Nephron progenitor cell (in vitro differentiated cells): ENCODE measurements at regions not wholly inside any gene's neighbourhood (a gene's known extent, or its start where the extent isn't known, plus 50 kb on each side); places are given as distances from the start of the nearest gene placed in this dataset.

Experiments used
- DNase-seq: peaks from one replicate; pipeline ENCODE4 v3.0.0; 2021
- H3K27ac Mint-ChIP-seq: 2 replicates; pipeline ENCODE4 v1.8.0; 2021; ENCODE audit warnings: mild to moderate bottlenecking, moderate library complexity, mixed read lengths
- H3K27me3 Mint-ChIP-seq: 2 replicates; pipeline ENCODE4 v1.8.0; 2021; ENCODE audit warnings: mild to moderate bottlenecking, low read depth, mixed read lengths; ENCODE audit not compliant: poor library complexity
- H3K36me3 Mint-ChIP-seq: 2 replicates; pipeline ENCODE4 v1.8.0; 2021; ENCODE audit warnings: low read depth, mixed read lengths
- H3K4me1 Mint-ChIP-seq: 2 replicates; pipeline ENCODE4 v1.8.0; 2021; ENCODE audit warnings: mixed read lengths
- H3K4me3 Mint-ChIP-seq: 2 replicates; pipeline ENCODE4 v1.8.0; 2021; ENCODE audit warnings: mild to moderate bottlenecking, moderate library complexity, mixed read lengths
- H3K9me3 Mint-ChIP-seq: 2 replicates; pipeline ENCODE4 v1.8.0; 2021; ENCODE audit warnings: mild to moderate bottlenecking, moderate library complexity, mixed read lengths
- CTCF ChIP-seq: fragments of 200-600 bp; sonication (generic); IDR thresholded peaks from 2 replicates; pipeline ENCODE4 v1.5.0; 2021; ENCODE audit warnings: antibody characterized with exemption

GRCh38 chr16:16861546-16861945 lies 482.6 kb downstream of the NPIPA7 start:
- peak; percentile 83 for TF ChIP-seq CTCF
- no peaks in the 10 kb centered on the region for H3K9me3 Mint-ChIP-seq
- no peak overlapping the region for H3K27ac Mint-ChIP-seq
- peaks cover 8% of the 10 kb centered on the region for H3K4me1 Mint-ChIP-seq
- H3K4me3 Mint-ChIP-seq: no peak overlapping the region
- H3K27me3 Mint-ChIP-seq: peaks cover 30% of the 10 kb centered on the region
- no peaks in the 10 kb centered on the region for H3K36me3 Mint-ChIP-seq
- DNase-seq: peak; percentile 64

- Mint-ChIP-seq H3K36me3 (no peaks in the 10 kb centered on the region), H3K4me1 (peaks cover 4% of the 10 kb centered on the region), H3K4me3 (no peak overlapping the region), H3K27ac (no peak overlapping the region), H3K9me3 (no peaks in the 10 kb centered on the region), H3K27me3 (peaks cover 39% of the 10 kb centered on the region)
- no peak for DNase-seq
- TF ChIP-seq CTCF: no peak
Observed at GRCh38 chr16:16863672-16864071, 484.7 kb downstream of the NPIPA7 start.

- TF ChIP-seq CTCF: no peak
- H3K27ac Mint-ChIP-seq: no peak overlapping the region
- peaks cover 47% of the 10 kb centered on the region for H3K27me3 Mint-ChIP-seq
- H3K4me1 Mint-ChIP-seq: peaks cover 4% of the 10 kb centered on the region
- H3K4me3 Mint-ChIP-seq: no peak overlapping the region
- no peaks in the 10 kb centered on the region for H3K9me3 Mint-ChIP-seq
- H3K36me3 Mint-ChIP-seq: no peaks in the 10 kb centered on the region
- DNase-seq: no peak
Observed at GRCh38 chr16:16864536-16864935, 485.6 kb downstream of the NPIPA7 start.

- Mint-ChIP-seq H3K36me3 (no peaks in the 10 kb centered on the region), H3K4me3 (no peak overlapping the region), H3K4me1 (peaks cover 4% of the 10 kb centered on the region), H3K9me3 (no peaks in the 10 kb centered on the region), H3K27ac (no peak overlapping the region), H3K27me3 (peaks cover 46% of the 10 kb centered on the region)
- no peak for TF ChIP-seq CTCF
- no peak for DNase-seq
Observed at GRCh38 chr16:16865374-16865773, 486.4 kb downstream of the NPIPA7 start.

- Mint-ChIP-seq H3K27me3 (peaks cover 69% of the 10 kb centered on the region), H3K4me1 (peaks cover 4% of the 10 kb centered on the region), H3K9me3 (no peaks in the 10 kb centered on the region)
Observed at GRCh38 chr16:16867973-16868372, 489.0 kb downstream of the NPIPA7 start.

More at GRCh38 chr16:16867973-16868372, 489.0 kb downstream of the NPIPA7 start:
- Mint-ChIP-seq H3K27ac (no peak overlapping the region), H3K4me3 (no peak overlapping the region), H3K36me3 (no peaks in the 10 kb centered on the region)
- TF ChIP-seq CTCF: no peak
- DNase-seq: peak; percentile 23
